ENCODE measurements at regions not wholly inside any gene's neighbourhood (a gene's known extent, or its start where the extent isn't known, plus 50 kb on each side); places are given as distances from the start of the nearest gene placed in this dataset.

DNA sequence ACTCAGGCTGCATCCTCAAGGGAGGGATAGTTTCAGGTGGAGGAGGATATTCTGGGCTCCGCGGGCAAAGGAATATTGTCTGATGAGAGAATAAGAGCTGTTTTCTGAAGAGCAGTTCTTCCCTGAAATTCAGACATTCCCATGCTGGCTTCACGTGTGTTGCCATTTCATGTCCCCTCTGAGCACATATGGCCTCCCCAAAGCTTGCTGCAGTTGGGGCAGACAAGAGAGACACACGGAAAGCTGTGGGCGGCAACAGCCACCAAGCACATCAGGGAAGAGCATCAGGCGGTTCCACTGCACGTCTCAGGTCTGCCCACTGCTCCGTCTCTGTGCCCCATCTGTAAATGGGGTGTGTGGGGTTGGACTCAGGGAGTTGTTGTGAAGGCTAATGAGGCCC is 247.5 kb upstream of the TSHZ3 start (continued):
- TF ChIP-seq, protein P1, sequence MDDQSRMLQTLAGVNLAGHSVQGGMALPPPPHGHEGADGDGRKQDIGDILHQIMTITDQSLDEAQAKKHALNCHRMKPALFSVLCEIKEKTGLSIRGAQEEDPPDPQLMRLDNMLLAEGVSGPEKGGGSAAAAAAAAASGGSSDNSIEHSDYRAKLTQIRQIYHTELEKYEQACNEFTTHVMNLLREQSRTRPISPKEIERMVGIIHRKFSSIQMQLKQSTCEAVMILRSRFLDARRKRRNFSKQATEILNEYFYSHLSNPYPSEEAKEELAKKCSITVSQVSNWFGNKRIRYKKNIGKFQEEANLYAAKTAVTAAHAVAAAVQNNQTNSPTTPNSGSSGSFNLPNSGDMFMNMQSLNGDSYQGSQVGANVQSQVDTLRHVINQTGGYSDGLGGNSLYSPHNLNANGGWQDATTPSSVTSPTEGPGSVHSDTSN (IDR thresholded peaks at IDR 0.05): no peak
- TF ChIP-seq, protein P2, sequence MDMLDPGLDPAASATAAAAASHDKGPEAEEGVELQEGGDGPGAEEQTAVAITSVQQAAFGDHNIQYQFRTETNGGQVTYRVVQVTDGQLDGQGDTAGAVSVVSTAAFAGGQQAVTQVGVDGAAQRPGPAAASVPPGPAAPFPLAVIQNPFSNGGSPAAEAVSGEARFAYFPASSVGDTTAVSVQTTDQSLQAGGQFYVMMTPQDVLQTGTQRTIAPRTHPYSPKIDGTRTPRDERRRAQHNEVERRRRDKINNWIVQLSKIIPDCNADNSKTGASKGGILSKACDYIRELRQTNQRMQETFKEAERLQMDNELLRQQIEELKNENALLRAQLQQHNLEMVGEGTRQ (IDR thresholded peaks at IDR 0.05): no peak
- no peak for TF ChIP-seq EHF (CRISPR knock-in tag; IDR thresholded peaks at IDR 0.05)
- no peak for TF ChIP-seq KDM5A (IDR thresholded peaks at IDR 0.05)
- TF ChIP-seq RNF2 (IDR thresholded peaks at IDR 0.05; ENCODE audit: borderline replicate concordance, low read depth): no peak

DNA sequence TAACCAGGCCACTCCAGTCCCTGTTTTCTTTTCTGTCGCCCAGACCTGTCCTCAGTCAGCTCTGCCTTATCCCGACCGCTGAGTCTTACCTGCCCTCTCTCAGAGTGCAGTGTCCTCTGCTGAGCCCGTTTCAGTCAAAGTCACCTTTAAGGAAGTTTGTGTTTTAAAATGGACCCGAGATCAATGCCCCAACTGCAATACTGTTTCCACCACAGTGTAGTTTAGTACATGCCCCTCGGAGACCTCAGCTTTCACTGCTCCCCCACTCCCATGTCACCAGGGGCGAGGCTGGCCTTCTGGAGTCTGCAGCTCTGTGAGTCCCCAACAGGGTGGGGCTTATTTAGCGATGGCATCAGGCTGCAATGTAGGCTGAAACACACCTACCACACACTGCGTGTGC is 248.4 kb upstream of the TSHZ3 start:
- TF ChIP-seq SREBF2 (IDR thresholded peaks at IDR 0.05): no peak
- TF ChIP-seq EP300 (IDR thresholded peaks at IDR 0.05): no peak
- TF ChIP-seq NR3C1 (IDR thresholded peaks at IDR 0.05): no peak
- TF ChIP-seq HDAC2 (IDR thresholded peaks at IDR 0.05): no peak
- no peak for TF ChIP-seq SMC3 (IDR thresholded peaks at IDR 0.05)
- TF ChIP-seq HOXA7 (CRISPR knock-in tag; IDR thresholded peaks at IDR 0.05): no peak
- TF ChIP-seq ZNF302 (CRISPR knock-in tag; IDR thresholded peaks at IDR 0.05): no peak
- Histone ChIP-seq H3K4me2 (no peak overlapping the region), H3K4me3 (no peak overlapping the region), H3K27ac (no peak overlapping the region), H3K9me3 (no peaks in the 10 kb centered on the region), H3K4me1 (no peaks in the 10 kb centered on the region)
- WGBS (ENCODE audit: missing lambda C conversion rate): 20% methylated on average over 9 of the region's 9 CpGs
- ATAC-seq (no peak), DNase-seq (ENCODE audit: low read depth in 1 of 2, low spot score in 1 of 2) (no peak), FAIRE-seq (no peak)
- POLR2A ChIA-PET: no interaction called here
- CTCF ChIA-PET: interaction anchor here (1.0 to 1.2 kb wide), 2 partner anchors 10 to 12 kb away, joined by 3 read pairs; no protein-coding TSS in a partner anchor

DNA sequence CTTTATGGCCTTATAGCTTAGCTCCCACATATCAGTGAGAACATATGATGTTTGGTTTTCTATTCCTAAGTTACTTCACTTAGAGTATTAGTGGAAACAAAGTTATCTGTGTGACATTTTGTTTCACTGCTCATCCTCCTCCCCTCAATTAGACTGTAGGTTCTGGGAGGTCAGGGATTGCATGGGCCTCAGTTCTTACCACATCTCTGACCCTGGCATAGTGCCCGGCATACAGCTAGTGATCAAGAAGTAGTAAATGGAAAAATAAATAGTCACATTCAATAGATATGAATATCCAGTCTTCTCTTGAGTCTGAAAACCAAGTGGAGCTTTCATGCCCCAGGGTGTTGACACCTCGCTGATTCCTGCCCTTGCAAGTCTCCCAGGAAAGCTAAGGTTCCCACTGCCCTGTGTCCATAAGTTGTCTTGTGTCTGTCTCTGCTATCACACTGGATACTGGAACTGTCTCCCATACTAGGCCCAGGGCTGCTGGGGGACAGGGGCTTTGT is 249.5 kb upstream of the TSHZ3 start:
- Histone ChIP-seq H3K9me3 (no peaks in the 10 kb centered on the region), H3K4me3 (no peak overlapping the region), H3K27ac (no peak overlapping the region), H3K4me2 (no peak overlapping the region), H3K4me1 (no peaks in the 10 kb centered on the region)
- 1% methylated on average over 2 of the region's 2 CpGs for WGBS (ENCODE audit: missing lambda C conversion rate)
- DNase-seq (ENCODE audit: low read depth in 1 of 2, low spot score in 1 of 2) (no peak), FAIRE-seq (peak; percentile 23), ATAC-seq (no peak)
- TF ChIP-seq JUNB (IDR thresholded peaks at IDR 0.05): no peak
- CTCF ChIA-PET: interaction anchor here (0.6 to 1.5 kb wide), 3 partner anchors 10 to 974 kb away, joined by 3 read pairs; no protein-coding TSS in a partner anchor
- POLR2A ChIA-PET: no interaction called here

DNA sequence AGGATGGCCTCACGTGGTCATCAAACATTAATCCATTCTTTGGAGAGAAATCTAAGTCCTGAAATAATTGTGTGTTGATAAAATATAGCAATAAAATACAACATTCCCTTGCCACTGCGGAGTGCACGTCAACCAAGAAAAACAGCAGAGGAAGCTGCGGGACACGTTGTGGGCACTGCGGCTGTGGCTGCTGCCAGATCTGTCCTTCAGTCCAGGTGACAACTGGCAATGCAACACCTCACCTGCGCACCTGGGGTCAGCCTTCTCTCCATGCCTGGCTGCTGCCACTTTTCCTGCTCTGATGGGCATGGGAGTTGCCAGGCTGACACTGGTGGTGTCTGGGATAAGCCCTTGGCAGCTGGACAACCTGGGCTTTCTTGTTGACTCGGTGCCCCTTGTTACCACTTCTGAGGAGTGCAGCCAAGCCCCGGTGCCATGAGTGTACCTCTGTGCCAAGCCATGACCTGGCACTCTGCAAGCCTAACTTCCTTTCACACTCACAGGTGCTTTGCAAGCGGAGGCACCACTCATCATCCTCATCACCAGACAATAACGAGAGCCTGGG is 251.6 kb upstream of the TSHZ3 start:
- no peaks in the 10 kb centered on the region; the same call in 2 of the 3 replicates for H3K9me3 ChIP-seq
- no peak for FAIRE-seq

More for the DNA sequence above, 251.6 kb upstream of the TSHZ3 start:
- Histone ChIP-seq H3K27ac (no peak overlapping the region), H3K4me2 (no peak overlapping the region), H3K4me3 (no peak overlapping the region), H3K4me1 (no peaks in the 10 kb centered on the region)
- ChIA-PET POLR2A (no interaction called here), CTCF (interaction anchor here (1.2 kb wide), 1 partner anchor 13 kb away, joined by 3 read pairs; no protein-coding TSS in a partner anchor)
- TF ChIP-seq CBX2 (IDR thresholded peaks at IDR 0.05; ENCODE audit: borderline replicate concordance, low read depth) (no peak), ZFP36 (IDR thresholded peaks at IDR 0.05; ENCODE audit: borderline replicate concordance, partially characterized antibody) (no peak), ZNF302 (CRISPR knock-in tag; IDR thresholded peaks at IDR 0.05) (no peak), TP53 (CRISPR knock-in tag; IDR thresholded peaks at IDR 0.05) (no peak), ZC3H11A (IDR thresholded peaks at IDR 0.05) (no peak), PHF8 (IDR thresholded peaks at IDR 0.05; ENCODE audit: borderline replicate concordance, low read depth) (no peak)
- TF ChIP-seq, protein P3, sequence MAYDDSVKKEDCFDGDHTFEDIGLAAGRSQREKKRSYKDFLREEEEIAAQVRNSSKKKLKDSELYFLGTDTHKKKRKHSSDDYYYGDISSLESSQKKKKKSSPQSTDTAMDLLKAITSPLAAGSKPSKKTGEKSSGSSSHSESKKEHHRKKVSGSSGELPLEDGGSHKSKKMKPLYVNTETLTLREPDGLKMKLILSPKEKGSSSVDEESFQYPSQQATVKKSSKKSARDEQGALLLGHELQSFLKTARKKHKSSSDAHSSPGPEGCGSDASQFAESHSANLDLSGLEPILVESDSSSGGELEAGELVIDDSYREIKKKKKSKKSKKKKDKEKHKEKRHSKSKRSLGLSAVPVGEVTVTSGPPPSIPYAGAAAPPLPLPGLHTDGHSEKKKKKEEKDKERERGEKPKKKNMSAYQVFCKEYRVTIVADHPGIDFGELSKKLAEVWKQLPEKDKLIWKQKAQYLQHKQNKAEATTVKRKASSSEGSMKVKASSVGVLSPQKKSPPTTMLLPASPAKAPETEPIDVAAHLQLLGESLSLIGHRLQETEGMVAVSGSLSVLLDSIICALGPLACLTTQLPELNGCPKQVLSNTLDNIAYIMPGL (CRISPR knock-in tag; IDR thresholded peaks at IDR 0.05; ENCODE audit: borderline replicate concordance): no peak
- TF ChIP-seq, protein P4, sequence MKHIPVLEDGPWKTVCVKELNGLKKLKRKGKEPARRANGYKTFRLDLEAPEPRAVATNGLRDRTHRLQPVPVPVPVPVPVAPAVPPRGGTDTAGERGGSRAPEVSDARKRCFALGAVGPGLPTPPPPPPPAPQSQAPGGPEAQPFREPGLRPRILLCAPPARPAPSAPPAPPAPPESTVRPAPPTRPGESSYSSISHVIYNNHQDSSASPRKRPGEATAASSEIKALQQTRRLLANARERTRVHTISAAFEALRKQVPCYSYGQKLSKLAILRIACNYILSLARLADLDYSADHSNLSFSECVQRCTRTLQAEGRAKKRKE (CRISPR knock-in tag; IDR thresholded peaks at IDR 0.05; ENCODE audit: low read depth): no peak
- 24% methylated on average over 11 of the region's 11 CpGs for WGBS (ENCODE audit: missing lambda C conversion rate)
- ATAC-seq: no peak
- DNase-seq (ENCODE audit: low read depth in 1 of 2, low spot score in 1 of 2): no peak

All from A549 (cell line).